HCT116 (cell line): ENCODE measurements at regions not wholly inside any gene's neighbourhood (a gene's known extent, or its start where the extent isn't known, plus 50 kb on each side); places are given as distances from the start of the nearest gene placed in this dataset.

ENCODE experiments used
- ATAC-seq: fragments of 200-7000 bp; cut with Tn5 transposase; 2 replicates; pipeline ENCODE4 v1.9.1; 2020; ENCODE audit warnings: mild to moderate bottlenecking, moderate library complexity
- BruUV-seq: library from RNA; stranded (reverse); fragments of 400-500 nt; replicated peaks from 2 replicates; lab custom pipeline; 2021; lab: Mats Ljungman, UMichigan
- CTCF ChIA-PET: fragments of 300-600 bp; sonication (Branson Sonifier 250); formaldehyde crosslinking; loops from one replicate; lab custom pipeline; 2021; ENCODE audit warnings: antibody characterized with exemption; lab: Charles Lee
- POLR2A ChIA-PET: fragments of 300-600, 350-600 bp; sonication (Branson Sonifier 250); formaldehyde crosslinking; loops from one replicate; lab custom pipeline; 2021; ENCODE audit warnings: antibody characterized with exemption; lab: Charles Lee
- RAD21 ChIA-PET, 2 experiments: fragments of 300-600 bp; sonication (Branson Sonifier 250); formaldehyde crosslinking; loops; one replicate each; lab custom pipeline; 2023; ENCODE audit warnings: low total read pairs in 2 of 2; ENCODE audit not compliant: uncharacterized antibody in 2 of 2, unreplicated experiment in 2 of 2, low non-redundant PET in 1 of 2; lab: Charles Lee
- DNase-seq: peaks from one replicate; pipeline ENCODE4 v3.0.0-alpha.2; 2010; ENCODE audit warnings: low read depth, low spot score
- H2AFZ ChIP-seq: fragments of 200-600 bp; shearing (Covaris generic), sonication (generic); 2 replicates; pipeline ENCODE4 v1.6.1; 2017; ENCODE audit warnings: low read depth, mixed run types, mixed read lengths, antibody characterized with exemption, low read length; ENCODE audit not compliant: poor library complexity, severe bottlenecking
- H3K27ac ChIP-seq: 2 replicates; pipeline ENCODE4 v1.5.1; 2012; ENCODE audit warnings: low read depth, low read length
- H3K27me3 ChIP-seq: fragments of 200-600 bp; sonication (generic); 2 replicates; pipeline ENCODE4 v1.6.1; 2016; ENCODE audit warnings: mixed run types, low read length, mixed read lengths; ENCODE audit not compliant: insufficient read depth
- H3K36me3 ChIP-seq, 2 experiments: fragments of 200-500 bp in 1 of 2; fragments of 200-600 bp in 1 of 2; sonication (Bioruptor generic) in 1 of 2; sonication (generic) in 1 of 2; 2 replicates each; pipeline versions ENCODE4 v1.5.1 to v1.6.1; 2014 to 2016; ENCODE audit warnings: low read length in 2 of 2, inconsistent platforms in 1 of 2, mixed read lengths in 1 of 2, mixed run types in 1 of 2; ENCODE audit not compliant: insufficient read depth in 2 of 2, control insufficient read depth in 1 of 2
- H3K4me1 ChIP-seq, 2 experiments: fragments of 200-600 bp in 1 of 2; sonication (generic) in 1 of 2; 2 replicates each; pipeline versions ENCODE4 v1.5.1 to v1.6.1; 2012 to 2017; ENCODE audit warnings: low read length in 2 of 2, inconsistent platforms in 1 of 2, mild to moderate bottlenecking in 1 of 2, mixed read lengths in 1 of 2, mixed run types in 1 of 2, moderate library complexity in 1 of 2; ENCODE audit not compliant: insufficient read depth in 2 of 2, control insufficient read depth in 1 of 2
- H3K4me2 ChIP-seq: fragments of 200-600 bp; sonication (generic); 2 replicates; pipeline ENCODE4 v1.6.1; 2017; ENCODE audit warnings: mixed run types, low read length, mixed read lengths
- H3K4me3 ChIP-seq, 2 experiments: fragments of 200-600 bp in 1 of 2; sonication (generic) in 1 of 2; replicated peaks in 1 of 2; 2 replicates each; pipeline ENCODE4 v1.5.1; 2011 to 2016; ENCODE audit warnings: low read length in 2 of 2, control low read depth in 1 of 2, low read depth in 1 of 2, mild to moderate bottlenecking in 1 of 2, mixed read lengths in 1 of 2, mixed run types in 1 of 2
- H3K79me2 ChIP-seq: fragments of 200-600 bp; sonication (generic); 2 replicates; pipeline ENCODE4 v1.6.1; 2017; ENCODE audit warnings: mild to moderate bottlenecking, mixed run types, low read length, moderate library complexity, mixed read lengths; ENCODE audit not compliant: insufficient read depth
- H3K9ac ChIP-seq: fragments of 200-600 bp; sonication (generic); 2 replicates; pipeline ENCODE4 v1.6.1; 2016; ENCODE audit warnings: low read length, mixed read lengths
- H3K9me2 ChIP-seq: fragments of 200-600 bp; sonication (generic), shearing (Covaris generic); 2 replicates; pipeline ENCODE4 v1.6.1; 2017; ENCODE audit warnings: mixed run types, mild to moderate bottlenecking, moderate library complexity; ENCODE audit not compliant: insufficient read depth
- H3K9me3 ChIP-seq, 2 experiments: fragments of 200-500 bp in 1 of 2; fragments of 200-600 bp in 1 of 2; sonication (Bioruptor generic) in 1 of 2; sonication (generic) in 1 of 2; 2 replicates each; pipeline ENCODE4 v1.6.1; 2014 to 2017; ENCODE audit warnings: low read length in 2 of 2, mixed read lengths in 2 of 2, inconsistent platforms in 1 of 2, low read depth in 1 of 2, mild to moderate bottlenecking in 1 of 2, mixed run types in 1 of 2, moderate library complexity in 1 of 2; ENCODE audit not compliant: control insufficient read depth in 1 of 2, insufficient read depth in 1 of 2
- H4K20me1 ChIP-seq: fragments of 200-600 bp; sonication (generic), shearing (Covaris generic); 2 replicates; pipeline ENCODE4 v1.6.1; 2017; ENCODE audit warnings: mixed run types, mild to moderate bottlenecking, moderate library complexity; ENCODE audit not compliant: insufficient read depth
- EGR1 ChIP-seq: IDR thresholded peaks from 2 replicates; pipeline ENCODE4 v1.6.1; 2012; ENCODE audit warnings: low read depth
- ELF1 ChIP-seq: IDR thresholded peaks from 2 replicates; pipeline ENCODE4 v1.6.1; 2012; ENCODE audit warnings: low read depth, borderline replicate concordance
- MAX ChIP-seq: IDR thresholded peaks from 2 replicates; pipeline ENCODE4 v1.6.1; 2012
- POLR2A ChIP-seq: IDR thresholded peaks from 2 replicates; pipeline ENCODE4 v1.7.0; 2011; ENCODE audit warnings: borderline replicate concordance; ENCODE audit not compliant: insufficient read depth, insufficient read length; ENCODE audit errors: extremely low read depth
- RAD21 ChIP-seq: IDR thresholded peaks from 2 replicates; pipeline ENCODE4 v1.6.1; 2012; ENCODE audit warnings: low read depth, mild to moderate bottlenecking
- SIN3A ChIP-seq: IDR thresholded peaks from 2 replicates; pipeline ENCODE4 v1.6.1; 2012; ENCODE audit warnings: low read depth
- SP1 ChIP-seq: IDR thresholded peaks from 2 replicates; pipeline ENCODE4 v1.6.1; 2012; ENCODE audit warnings: low read depth
- SRF ChIP-seq: IDR thresholded peaks from 2 replicates; pipeline ENCODE4 v1.6.1; 2012; ENCODE audit warnings: low read depth
- TCF7L2 ChIP-seq: IDR thresholded peaks from 2 replicates; pipeline ENCODE4 v1.7.0; 2011; ENCODE audit warnings: borderline replicate concordance, inconsistent platforms; ENCODE audit not compliant: insufficient read depth, insufficient read length; ENCODE audit errors: extremely low read depth
- ZFX ChIP-seq: fragments of 450-650 bp; IDR thresholded peaks from 2 replicates; pipeline ENCODE4 v1.6.1; 2017
- intact Hi-C: fragments of 100-400 bp; cut with micrococcal nuclease; formaldehyde crosslinking; loops from 2 replicates; pipeline ENCODE4 v1.10.0; 2022
- TF ChIP-seq, protein P1 (sequence below): IDR thresholded peaks from 2 replicates; pipeline ENCODE4 v1.6.1; 2011; ENCODE audit warnings: mild to moderate bottlenecking, low read length, moderate library complexity; ENCODE audit not compliant: insufficient replicate concordance; ENCODE audit errors: extremely low read depth
- TF ChIP-seq, protein P2 (sequence below): IDR thresholded peaks from 2 replicates; pipeline ENCODE4 v1.6.1; 2012

GRCh38 chr7:156002362-156003066 lies 190.3 kb upstream of the SHH start:
- no peak overlapping the region for H3K4me2 ChIP-seq
- no peaks in the 10 kb centered on the region for H3K36me3 ChIP-seq
- ChIA-PET CTCF (no interaction called here), POLR2A (no interaction called here), RAD21 (no interaction called here)
- intact Hi-C loops, result no loop called here
- no peaks in the 10 kb centered on the region for H3K9me2 ChIP-seq
- DNase-seq (no peak), ATAC-seq (no peak)
- no TSS peak for BruUV-seq
- TF ChIP-seq POLR2A (no peak), TCF7L2 (no peak), SRF (no peak), ZFX (no peak), RAD21 (no peak), ELF1 (no peak), MAX (no peak), SP1 (no peak), SIN3A (no peak), EGR1 (no peak)
- TF ChIP-seq, protein P1, sequence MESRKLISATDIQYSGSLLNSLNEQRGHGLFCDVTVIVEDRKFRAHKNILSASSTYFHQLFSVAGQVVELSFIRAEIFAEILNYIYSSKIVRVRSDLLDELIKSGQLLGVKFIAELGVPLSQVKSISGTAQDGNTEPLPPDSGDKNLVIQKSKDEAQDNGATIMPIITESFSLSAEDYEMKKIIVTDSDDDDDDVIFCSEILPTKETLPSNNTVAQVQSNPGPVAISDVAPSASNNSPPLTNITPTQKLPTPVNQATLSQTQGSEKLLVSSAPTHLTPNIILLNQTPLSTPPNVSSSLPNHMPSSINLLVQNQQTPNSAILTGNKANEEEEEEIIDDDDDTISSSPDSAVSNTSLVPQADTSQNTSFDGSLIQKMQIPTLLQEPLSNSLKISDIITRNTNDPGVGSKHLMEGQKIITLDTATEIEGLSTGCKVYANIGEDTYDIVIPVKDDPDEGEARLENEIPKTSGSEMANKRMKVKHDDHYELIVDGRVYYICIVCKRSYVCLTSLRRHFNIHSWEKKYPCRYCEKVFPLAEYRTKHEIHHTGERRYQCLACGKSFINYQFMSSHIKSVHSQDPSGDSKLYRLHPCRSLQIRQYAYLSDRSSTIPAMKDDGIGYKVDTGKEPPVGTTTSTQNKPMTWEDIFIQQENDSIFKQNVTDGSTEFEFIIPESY, result no peak
- TF ChIP-seq, protein P2, sequence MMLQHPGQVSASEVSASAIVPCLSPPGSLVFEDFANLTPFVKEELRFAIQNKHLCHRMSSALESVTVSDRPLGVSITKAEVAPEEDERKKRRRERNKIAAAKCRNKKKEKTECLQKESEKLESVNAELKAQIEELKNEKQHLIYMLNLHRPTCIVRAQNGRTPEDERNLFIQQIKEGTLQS, result no peak
- H3K27ac ChIP-seq, result no peak overlapping the region
- H3K9me3 ChIP-seq, result no peaks in the 10 kb centered on the region
- no peaks in the 10 kb centered on the region for H3K79me2 ChIP-seq
- no peaks in the 10 kb centered on the region for H3K27me3 ChIP-seq
- no peak overlapping the region for H2AFZ ChIP-seq
- H3K9ac ChIP-seq, result no peak overlapping the region
- no peak overlapping the region for H3K4me3 ChIP-seq
- no peaks in the 10 kb centered on the region for H4K20me1 ChIP-seq
- H3K4me1 ChIP-seq, result no peaks in the 10 kb centered on the region
